HG03571 (cell line): ENCODE measurements at regions not wholly inside any gene's neighbourhood (a gene's known extent, or its start where the extent isn't known, plus 50 kb on each side); places are given as distances from the start of the nearest gene placed in this dataset.
"Not testable (repeated sequence)": the region's sequence is repeated elsewhere in the genome, so short reads cannot be mapped to it uniquely, and the experiment has no call there.

Experiments
- ATAC-seq: cut with Tn5 transposase; IDR thresholded peaks from one replicate; pipeline ENCODE4 v1.9.1; 2021; ENCODE audit not compliant: unreplicated experiment

GRCh38 chr4:67333664-67334063 lies 211.6 kb downstream of the CENPC start:
- no peak for ATAC-seq

- no peak for ATAC-seq
Observed at GRCh38 chr4:67332627-67333026, 212.7 kb downstream of the CENPC start.

GRCh38 chr4:67328393-67328792 lies 216.9 kb downstream of the CENPC start:
- ATAC-seq: no peak

GRCh38 chr4:67328018-67328278 lies 217.4 kb downstream of the CENPC start:
- no peak for ATAC-seq

GRCh38 chr4:67327245-67328017 lies 217.9 kb downstream of the CENPC start:
- ATAC-seq: peak; percentile 96

GRCh38 chr4:67325791-67326190 lies 219.5 kb downstream of the CENPC start:
- no peak for ATAC-seq

GRCh38 chr4:67320645-67321044 lies 224.7 kb downstream of the CENPC start:
- no peak for ATAC-seq

- not testable (repeated sequence) for ATAC-seq
Observed at GRCh38 chr4:67319607-67320006, 225.7 kb downstream of the CENPC start.

GRCh38 chr4:67300497-67301185 lies 244.7 kb downstream of the CENPC start:
- not testable (repeated sequence) for ATAC-seq

GRCh38 chr4:67292636-67293035 lies 252.7 kb downstream of the CENPC start:
- no peak for ATAC-seq

- no peak for ATAC-seq
Observed at GRCh38 chr4:67292045-67292444, 253.3 kb downstream of the CENPC start.

GRCh38 chr4:67291644-67292043 lies 253.7 kb downstream of the CENPC start:
- ATAC-seq: no peak

- ATAC-seq: no peak
Observed at GRCh38 chr4:67288964-67289363, 256.3 kb downstream of the CENPC start.

GRCh38 chr4:67286724-67287123 lies 258.6 kb downstream of the CENPC start:
- ATAC-seq: no peak

- ATAC-seq: no peak
Observed at GRCh38 chr4:67282749-67283148, 262.6 kb downstream of the CENPC start.

- ATAC-seq: no peak
Observed at GRCh38 chr4:67275179-67275750, 270.0 kb downstream of the CENPC start.

- not testable (repeated sequence) for ATAC-seq
Observed at GRCh38 chr4:67274671-67275070, 270.6 kb downstream of the CENPC start.

GRCh38 chr4:67273666-67274065 lies 271.6 kb downstream of the CENPC start:
- ATAC-seq: no peak

GRCh38 chr4:67261971-67262370 lies 283.3 kb downstream of the CENPC start:
- ATAC-seq: no peak

GRCh38 chr4:67256388-67257043 lies 288.8 kb downstream of the CENPC start:
- no peak for ATAC-seq

- ATAC-seq: no peak
Observed at GRCh38 chr4:67250131-67250896, 295.0 kb downstream of the CENPC start.
